Fibroblast of lung (primary cell): ENCODE measurements at regions not wholly inside any gene's neighbourhood (a gene's known extent, or its start where the extent isn't known, plus 50 kb on each side); places are given as distances from the start of the nearest gene placed in this dataset.

Source experiments
- DNase-seq, 2 donors: peaks; one replicate each; pipeline versions ENCODE4 v3.0.0 to v3.0.0-alpha.2; 2010; ENCODE audit warnings: low read depth in 2 of 2
- H2AFZ ChIP-seq: 2 replicates; pipeline ENCODE4 v1.5.1; 2012; ENCODE audit warnings: low read length, control low read depth, inconsistent platforms
- H3K27ac ChIP-seq: 2 replicates; pipeline ENCODE4 v1.5.1; 2011; ENCODE audit warnings: low read length, control low read depth; ENCODE audit not compliant: insufficient read depth
- H3K27me3 ChIP-seq: 2 replicates; pipeline ENCODE4 v1.5.1; 2011; ENCODE audit warnings: mild to moderate bottlenecking, low read length; ENCODE audit not compliant: control insufficient read depth, insufficient read depth
- H3K36me3 ChIP-seq: 2 replicates; pipeline ENCODE4 v1.5.1; 2011; ENCODE audit warnings: low read length; ENCODE audit not compliant: control insufficient read depth, insufficient read depth
- H3K4me1 ChIP-seq: 2 replicates; pipeline ENCODE4 v1.5.1; 2011; ENCODE audit warnings: low read length; ENCODE audit not compliant: control insufficient read depth, insufficient read depth; ENCODE audit errors: extremely low read depth
- H3K4me2 ChIP-seq: 2 replicates; pipeline ENCODE4 v1.5.1; 2011; ENCODE audit warnings: low read length, control low read depth; ENCODE audit not compliant: insufficient read depth; ENCODE audit errors: extremely low read depth
- H3K4me3 ChIP-seq, 4 experiments: fragments of 200-600 bp in 1 of 4; sonication (generic) in 1 of 4; replicated peaks in 1 of 4; 2 replicates each; pipeline ENCODE4 v1.5.1; 2011 to 2016; ENCODE audit warnings: low read length in 4 of 4, low read depth in 3 of 4, mild to moderate bottlenecking in 3 of 4, control low read depth in 2 of 4, inconsistent platforms in 1 of 4, mixed read lengths in 1 of 4; ENCODE audit not compliant: insufficient read depth in 1 of 4; ENCODE audit errors: control extremely low read depth in 1 of 4
- H3K79me2 ChIP-seq: 2 replicates; pipeline ENCODE4 v1.5.1; 2012; ENCODE audit warnings: mild to moderate bottlenecking, low read length, inconsistent platforms; ENCODE audit not compliant: control insufficient read depth, insufficient read depth
- H3K9ac ChIP-seq: 2 replicates; pipeline ENCODE4 v1.5.1; 2011; ENCODE audit warnings: mild to moderate bottlenecking, low read length, control low read depth; ENCODE audit not compliant: insufficient read depth
- H3K9me3 ChIP-seq: 2 replicates; pipeline ENCODE4 v1.5.1; 2012; ENCODE audit warnings: low read depth, low read length; ENCODE audit not compliant: control insufficient read depth, insufficient read depth
- H4K20me1 ChIP-seq: 2 replicates; pipeline ENCODE4 v1.5.1; 2011; ENCODE audit warnings: low read length; ENCODE audit not compliant: control insufficient read depth, insufficient read depth; ENCODE audit errors: extremely low read depth
- EZH2 ChIP-seq: IDR thresholded peaks from 2 replicates; pipeline ENCODE4 v1.5.1; 2012; ENCODE audit warnings: low read length, control low read depth, mild to moderate bottlenecking; ENCODE audit errors: missing control alignments
- TF ChIP-seq, protein P1 (sequence below), 2 donors: IDR thresholded peaks in 1 of 2; conservative IDR thresholded peaks in 1 of 2; 1 replicate in 1 of 2; 2 replicates in 1 of 2; pipeline ENCODE4 v1.5.1; 2011 to 2012; ENCODE audit warnings: low read length in 2 of 2, control low read depth in 1 of 2, inconsistent platforms in 1 of 2, low read depth in 1 of 2, mild to moderate bottlenecking in 1 of 2

DNA sequence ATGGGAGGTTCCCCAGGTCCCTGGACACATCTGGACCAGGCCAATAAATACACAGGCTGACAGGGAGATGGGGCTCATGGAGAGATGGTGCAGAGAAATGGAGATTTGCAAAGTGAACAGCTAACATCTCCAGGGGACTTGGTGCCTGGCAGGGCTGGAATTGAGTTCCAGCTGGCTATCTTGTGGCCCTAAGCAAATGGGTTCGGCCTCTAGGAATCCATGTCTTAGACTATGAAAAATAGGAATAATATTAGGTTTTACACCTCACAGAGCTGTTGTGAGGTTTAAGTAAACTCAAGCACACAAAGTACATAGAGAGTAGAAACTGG lies 82.9 kb upstream of the SPATA12 start:
- Histone ChIP-seq H3K4me1 (peaks cover 12% of the 10 kb centered on the region), H3K27ac (no peak overlapping the region), H3K4me2 (no peak overlapping the region), H3K4me3 (no peak overlapping the region), H3K27me3 (no peaks in the 10 kb centered on the region), H4K20me1 (no peaks in the 10 kb centered on the region), H3K79me2 (no peaks in the 10 kb centered on the region), H3K36me3 (no peaks in the 10 kb centered on the region), H3K9ac (no peak overlapping the region), H2AFZ (no peak overlapping the region), H3K9me3 (no peaks in the 10 kb centered on the region)
- no peak for TF ChIP-seq EZH2
- TF ChIP-seq, protein P1, sequence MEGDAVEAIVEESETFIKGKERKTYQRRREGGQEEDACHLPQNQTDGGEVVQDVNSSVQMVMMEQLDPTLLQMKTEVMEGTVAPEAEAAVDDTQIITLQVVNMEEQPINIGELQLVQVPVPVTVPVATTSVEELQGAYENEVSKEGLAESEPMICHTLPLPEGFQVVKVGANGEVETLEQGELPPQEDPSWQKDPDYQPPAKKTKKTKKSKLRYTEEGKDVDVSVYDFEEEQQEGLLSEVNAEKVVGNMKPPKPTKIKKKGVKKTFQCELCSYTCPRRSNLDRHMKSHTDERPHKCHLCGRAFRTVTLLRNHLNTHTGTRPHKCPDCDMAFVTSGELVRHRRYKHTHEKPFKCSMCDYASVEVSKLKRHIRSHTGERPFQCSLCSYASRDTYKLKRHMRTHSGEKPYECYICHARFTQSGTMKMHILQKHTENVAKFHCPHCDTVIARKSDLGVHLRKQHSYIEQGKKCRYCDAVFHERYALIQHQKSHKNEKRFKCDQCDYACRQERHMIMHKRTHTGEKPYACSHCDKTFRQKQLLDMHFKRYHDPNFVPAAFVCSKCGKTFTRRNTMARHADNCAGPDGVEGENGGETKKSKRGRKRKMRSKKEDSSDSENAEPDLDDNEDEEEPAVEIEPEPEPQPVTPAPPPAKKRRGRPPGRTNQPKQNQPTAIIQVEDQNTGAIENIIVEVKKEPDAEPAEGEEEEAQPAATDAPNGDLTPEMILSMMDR (conservative IDR thresholded peaks at IDR 0.05 in 1 of 2, IDR thresholded peaks at IDR 0.05 in 1 of 2; ENCODE audit: low read depth in 1 of 2, low read length in 2 of 2), result no peak
- no peak for DNase-seq

DNA sequence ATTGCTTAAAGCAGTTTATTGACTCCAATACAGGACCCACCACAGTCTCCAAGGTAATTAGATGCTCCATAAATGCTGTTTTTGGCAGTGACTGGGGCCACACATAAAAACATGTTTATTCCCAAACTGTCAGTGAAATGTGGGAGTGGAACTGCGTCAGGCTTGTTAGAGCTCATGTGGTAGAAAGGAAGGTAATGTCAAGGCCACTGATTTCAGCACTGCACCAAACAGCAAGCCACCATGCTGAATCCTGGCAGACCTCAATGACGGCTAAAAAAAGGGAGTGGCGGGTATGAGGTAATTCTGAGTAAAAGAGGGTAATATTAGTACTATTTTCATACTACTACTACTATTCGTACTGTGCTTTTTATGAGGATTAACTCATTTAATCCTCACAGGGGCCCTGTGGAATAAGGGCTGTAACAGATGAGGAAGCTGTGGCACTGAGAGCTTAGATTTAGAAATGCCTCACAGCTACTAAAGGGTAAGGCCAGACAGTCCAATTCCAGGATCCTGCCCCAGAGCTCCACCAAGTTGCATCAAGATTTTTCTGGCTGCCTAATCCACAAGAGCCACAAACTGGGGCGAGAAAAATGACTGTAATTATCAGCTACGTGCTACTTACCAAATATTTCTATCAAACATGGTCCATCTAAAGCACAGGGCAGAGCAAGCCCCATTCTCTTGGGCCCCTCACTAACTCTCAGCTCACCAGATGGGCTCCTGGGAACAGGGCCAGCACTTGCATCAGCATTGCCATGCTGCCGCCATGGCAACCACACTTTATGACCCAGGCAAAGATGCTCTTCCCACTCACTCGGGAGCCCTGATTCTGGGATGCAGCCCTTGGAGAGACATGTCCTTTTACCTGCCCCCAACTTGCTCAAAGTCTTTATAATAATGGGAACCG lies 83.6 kb upstream of the SPATA12 start:
- Histone ChIP-seq H3K4me1 (peaks cover 11% of the 10 kb centered on the region), H3K27ac (no peak overlapping the region), H3K36me3 (no peaks in the 10 kb centered on the region), H3K9ac (no peak overlapping the region), H3K9me3 (no peaks in the 10 kb centered on the region), H3K4me2 (no peak overlapping the region), H2AFZ (no peak overlapping the region), H3K4me3 (no peak overlapping the region), H3K79me2 (no peaks in the 10 kb centered on the region), H4K20me1 (no peaks in the 10 kb centered on the region), H3K27me3 (no peaks in the 10 kb centered on the region)
- TF ChIP-seq, protein P1 (conservative IDR thresholded peaks at IDR 0.05 in 1 of 2, IDR thresholded peaks at IDR 0.05 in 1 of 2; ENCODE audit: low read depth in 1 of 2, low read length in 2 of 2), result no peak
- TF ChIP-seq EZH2, result no peak
- DNase-seq, result peak; percentile 64 to 78

DNA sequence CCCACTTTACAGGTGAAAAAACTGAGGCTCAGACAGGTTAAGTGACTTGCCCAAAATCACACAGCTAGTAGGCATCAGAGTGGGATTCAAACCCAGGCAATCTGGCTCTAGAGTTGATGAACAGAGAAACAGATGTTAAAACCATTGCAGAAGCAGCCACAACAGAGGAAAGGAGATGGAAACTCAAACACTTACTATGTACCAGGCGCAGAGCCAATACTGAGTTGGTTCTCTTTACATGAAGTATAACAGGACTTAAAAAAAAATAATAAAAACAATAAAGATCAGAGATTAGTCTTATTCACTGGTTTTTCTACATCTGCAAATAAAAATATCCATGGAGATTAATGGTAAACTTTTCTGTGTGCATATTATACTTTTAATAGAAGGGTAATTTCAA lies 84.9 kb upstream of the SPATA12 start:
- Histone ChIP-seq H3K4me1 (peaks cover 2% of the 10 kb centered on the region), H3K9ac (no peak overlapping the region), H3K4me2 (no peak overlapping the region), H3K27ac (no peak overlapping the region), H3K36me3 (no peaks in the 10 kb centered on the region), H4K20me1 (no peaks in the 10 kb centered on the region), H2AFZ (no peak overlapping the region), H3K27me3 (no peaks in the 10 kb centered on the region), H3K9me3 (no peaks in the 10 kb centered on the region), H3K4me3 (no peak overlapping the region), H3K79me2 (no peaks in the 10 kb centered on the region)
- DNase-seq, result peak; percentile 24 to 74
- TF ChIP-seq EZH2, result no peak
- TF ChIP-seq, protein P1 (conservative IDR thresholded peaks at IDR 0.05 in 1 of 2, IDR thresholded peaks at IDR 0.05 in 1 of 2; ENCODE audit: low read depth in 1 of 2, low read length in 2 of 2), result no peak
